ENCODE measurements at regions not wholly inside any gene's neighbourhood (a gene's known extent, or its start where the extent isn't known, plus 50 kb on each side); places are given as distances from the start of the nearest gene placed in this dataset.
"Not testable (repeated sequence)": the region's sequence is repeated elsewhere in the genome, so short reads cannot be mapped to it uniquely, and the experiment has no call there.

- H3K4me1 ChIP-seq (ENCODE audit: control insufficient read depth, low read depth, low read length); H3K4me3 ChIP-seq (ENCODE audit: low read length); H3K27me3 ChIP-seq (ENCODE audit: insufficient read depth, low read length, poor library complexity); H3K27ac ChIP-seq (ENCODE audit: low read depth, low read length); H2BK5ac ChIP-seq (ENCODE audit: low read length); H3K4ac ChIP-seq (ENCODE audit: low read depth, low read length); H4K8ac ChIP-seq (ENCODE audit: low read depth, low read length); H3K36me3 ChIP-seq (ENCODE audit: control insufficient read depth, insufficient read depth, low read length); H3K79me1 ChIP-seq (ENCODE audit: low read length); H3K79me2 ChIP-seq (ENCODE audit: control insufficient read depth, insufficient read depth, low read length); H3K56ac ChIP-seq (ENCODE audit: low read length); H3K9ac ChIP-seq (ENCODE audit: low read length); H3K23ac ChIP-seq (ENCODE audit: low read length); H2BK120ac ChIP-seq (ENCODE audit: low read depth, low read length); H4K5ac ChIP-seq (ENCODE audit: low read length); DNase-seq; H3K18ac ChIP-seq (ENCODE audit: low read length); H2AK5ac ChIP-seq (ENCODE audit: low read length); H2BK15ac ChIP-seq (replicated peaks; ENCODE audit: low read depth); H3K4me2 ChIP-seq (ENCODE audit: low read length): not testable (repeated sequence)
Observed at GRCh38 chr20:30533653-30534052, 723.8 kb upstream of the DEFB115 start.

- H4K8ac ChIP-seq (ENCODE audit: low read depth, low read length); H3K27me3 ChIP-seq (ENCODE audit: insufficient read depth, low read length, poor library complexity); H3K79me1 ChIP-seq (ENCODE audit: low read length); H4K5ac ChIP-seq (ENCODE audit: low read length); H3K79me2 ChIP-seq (ENCODE audit: control insufficient read depth, insufficient read depth, low read length); H3K4me1 ChIP-seq (ENCODE audit: control insufficient read depth, low read depth, low read length); H3K23ac ChIP-seq (ENCODE audit: low read length); H3K4me3 ChIP-seq (ENCODE audit: low read length); H3K27ac ChIP-seq (ENCODE audit: low read depth, low read length); H2BK120ac ChIP-seq (ENCODE audit: low read depth, low read length); H3K4me2 ChIP-seq (ENCODE audit: low read length); H3K18ac ChIP-seq (ENCODE audit: low read length); H2BK5ac ChIP-seq (ENCODE audit: low read length); H2BK15ac ChIP-seq (replicated peaks; ENCODE audit: low read depth); H3K36me3 ChIP-seq (ENCODE audit: control insufficient read depth, insufficient read depth, low read length); H3K9ac ChIP-seq (ENCODE audit: low read length); H3K4ac ChIP-seq (ENCODE audit: low read depth, low read length); H2AK5ac ChIP-seq (ENCODE audit: low read length); H3K56ac ChIP-seq (ENCODE audit: low read length): not testable (repeated sequence)
- WGBS (ENCODE audit: extremely low coverage, insufficient coverage, low lambda C conversion rate), result no CpG with 5 or more reads among the region's 20 CpGs
- peak; percentile 51 for DNase-seq
Observed at GRCh38 chr20:30537459-30537858, 720.0 kb upstream of the DEFB115 start.

GRCh38 chr20:30540330-30541069, 717.0 kb upstream of the DEFB115 start:
- H3K9ac ChIP-seq (ENCODE audit: low read length); H3K36me3 ChIP-seq (ENCODE audit: control insufficient read depth, insufficient read depth, low read length); H2BK120ac ChIP-seq (ENCODE audit: low read depth, low read length); H4K5ac ChIP-seq (ENCODE audit: low read length); H3K23ac ChIP-seq (ENCODE audit: low read length); H2BK15ac ChIP-seq (replicated peaks; ENCODE audit: low read depth); H2AK5ac ChIP-seq (ENCODE audit: low read length); H3K4me2 ChIP-seq (ENCODE audit: low read length); H3K4ac ChIP-seq (ENCODE audit: low read depth, low read length); H3K56ac ChIP-seq (ENCODE audit: low read length); DNase-seq; H3K79me1 ChIP-seq (ENCODE audit: low read length); H3K4me3 ChIP-seq (ENCODE audit: low read length); H2BK5ac ChIP-seq (ENCODE audit: low read length); H3K79me2 ChIP-seq (ENCODE audit: control insufficient read depth, insufficient read depth, low read length); H3K4me1 ChIP-seq (ENCODE audit: control insufficient read depth, low read depth, low read length); H3K27ac ChIP-seq (ENCODE audit: low read depth, low read length); H3K18ac ChIP-seq (ENCODE audit: low read length); H3K27me3 ChIP-seq (ENCODE audit: insufficient read depth, low read length, poor library complexity); H4K8ac ChIP-seq (ENCODE audit: low read depth, low read length): not testable (repeated sequence)
- no CpG with 5 or more reads among the region's 4 CpGs for WGBS (ENCODE audit: extremely low coverage, insufficient coverage, low lambda C conversion rate)

GRCh38 chr20:30551236-30551635, 706.2 kb upstream of the DEFB115 start:
- H3K27ac ChIP-seq (ENCODE audit: low read depth, low read length); H3K79me1 ChIP-seq (ENCODE audit: low read length); H4K8ac ChIP-seq (ENCODE audit: low read depth, low read length); H2BK15ac ChIP-seq (replicated peaks; ENCODE audit: low read depth); DNase-seq; H3K56ac ChIP-seq (ENCODE audit: low read length); H4K5ac ChIP-seq (ENCODE audit: low read length); H3K4me3 ChIP-seq (ENCODE audit: low read length); H3K4me2 ChIP-seq (ENCODE audit: low read length); H3K36me3 ChIP-seq (ENCODE audit: control insufficient read depth, insufficient read depth, low read length); H3K4ac ChIP-seq (ENCODE audit: low read depth, low read length); H3K23ac ChIP-seq (ENCODE audit: low read length); H2AK5ac ChIP-seq (ENCODE audit: low read length); H3K79me2 ChIP-seq (ENCODE audit: control insufficient read depth, insufficient read depth, low read length); H3K4me1 ChIP-seq (ENCODE audit: control insufficient read depth, low read depth, low read length); H3K18ac ChIP-seq (ENCODE audit: low read length); H2BK5ac ChIP-seq (ENCODE audit: low read length); H2BK120ac ChIP-seq (ENCODE audit: low read depth, low read length); H3K9ac ChIP-seq (ENCODE audit: low read length); H3K27me3 ChIP-seq (ENCODE audit: insufficient read depth, low read length, poor library complexity): not testable (repeated sequence)
- no CpG with 5 or more reads among the region's 4 CpGs for WGBS (ENCODE audit: extremely low coverage, insufficient coverage, low lambda C conversion rate)

- not testable (repeated sequence) for H3K4me3 ChIP-seq (ENCODE audit: low read length)
Observed at GRCh38 chr20:30556797-30557196, 700.7 kb upstream of the DEFB115 start.

GRCh38 chr20:30565086-30565485, 692.4 kb upstream of the DEFB115 start:
- not testable (repeated sequence) for H3K27ac ChIP-seq (ENCODE audit: low read depth, low read length); H3K18ac ChIP-seq (ENCODE audit: low read length); H4K5ac ChIP-seq (ENCODE audit: low read length); DNase-seq; H3K9ac ChIP-seq (ENCODE audit: low read length); H2BK15ac ChIP-seq (replicated peaks; ENCODE audit: low read depth); H3K36me3 ChIP-seq (ENCODE audit: control insufficient read depth, insufficient read depth, low read length); H2BK5ac ChIP-seq (ENCODE audit: low read length); H3K79me1 ChIP-seq (ENCODE audit: low read length); H3K4me1 ChIP-seq (ENCODE audit: control insufficient read depth, low read depth, low read length); H3K56ac ChIP-seq (ENCODE audit: low read length); H2AK5ac ChIP-seq (ENCODE audit: low read length); H3K4me2 ChIP-seq (ENCODE audit: low read length); H3K27me3 ChIP-seq (ENCODE audit: insufficient read depth, low read length, poor library complexity); H3K4ac ChIP-seq (ENCODE audit: low read depth, low read length); H2BK120ac ChIP-seq (ENCODE audit: low read depth, low read length); H3K79me2 ChIP-seq (ENCODE audit: control insufficient read depth, insufficient read depth, low read length); H3K23ac ChIP-seq (ENCODE audit: low read length); H4K8ac ChIP-seq (ENCODE audit: low read depth, low read length); H3K4me3 ChIP-seq (ENCODE audit: low read length)
- no CpG with 5 or more reads among the region's 19 CpGs for WGBS (ENCODE audit: extremely low coverage, insufficient coverage, low lambda C conversion rate)

More at GRCh38 chr20:30556797-30557196, 700.7 kb upstream of the DEFB115 start:
- WGBS (ENCODE audit: extremely low coverage, insufficient coverage, low lambda C conversion rate), result no CpG with 5 or more reads among the region's 1 CpG
- H3K79me2 ChIP-seq (ENCODE audit: control insufficient read depth, insufficient read depth, low read length); H3K27ac ChIP-seq (ENCODE audit: low read depth, low read length); H4K8ac ChIP-seq (ENCODE audit: low read depth, low read length); H3K9ac ChIP-seq (ENCODE audit: low read length); H3K4me1 ChIP-seq (ENCODE audit: control insufficient read depth, low read depth, low read length); H3K27me3 ChIP-seq (ENCODE audit: insufficient read depth, low read length, poor library complexity); DNase-seq; H3K56ac ChIP-seq (ENCODE audit: low read length); H3K36me3 ChIP-seq (ENCODE audit: control insufficient read depth, insufficient read depth, low read length); H2BK5ac ChIP-seq (ENCODE audit: low read length); H3K4me2 ChIP-seq (ENCODE audit: low read length); H2BK15ac ChIP-seq (replicated peaks; ENCODE audit: low read depth); H2BK120ac ChIP-seq (ENCODE audit: low read depth, low read length); H3K23ac ChIP-seq (ENCODE audit: low read length); H4K5ac ChIP-seq (ENCODE audit: low read length); H3K4ac ChIP-seq (ENCODE audit: low read depth, low read length); H2AK5ac ChIP-seq (ENCODE audit: low read length); H3K18ac ChIP-seq (ENCODE audit: low read length); H3K79me1 ChIP-seq (ENCODE audit: low read length): not testable (repeated sequence)
